ENCODE measurements at regions not wholly inside any gene's neighbourhood (a gene's known extent, or its start where the extent isn't known, plus 50 kb on each side); places are given as distances from the start of the nearest gene placed in this dataset.

DNA sequence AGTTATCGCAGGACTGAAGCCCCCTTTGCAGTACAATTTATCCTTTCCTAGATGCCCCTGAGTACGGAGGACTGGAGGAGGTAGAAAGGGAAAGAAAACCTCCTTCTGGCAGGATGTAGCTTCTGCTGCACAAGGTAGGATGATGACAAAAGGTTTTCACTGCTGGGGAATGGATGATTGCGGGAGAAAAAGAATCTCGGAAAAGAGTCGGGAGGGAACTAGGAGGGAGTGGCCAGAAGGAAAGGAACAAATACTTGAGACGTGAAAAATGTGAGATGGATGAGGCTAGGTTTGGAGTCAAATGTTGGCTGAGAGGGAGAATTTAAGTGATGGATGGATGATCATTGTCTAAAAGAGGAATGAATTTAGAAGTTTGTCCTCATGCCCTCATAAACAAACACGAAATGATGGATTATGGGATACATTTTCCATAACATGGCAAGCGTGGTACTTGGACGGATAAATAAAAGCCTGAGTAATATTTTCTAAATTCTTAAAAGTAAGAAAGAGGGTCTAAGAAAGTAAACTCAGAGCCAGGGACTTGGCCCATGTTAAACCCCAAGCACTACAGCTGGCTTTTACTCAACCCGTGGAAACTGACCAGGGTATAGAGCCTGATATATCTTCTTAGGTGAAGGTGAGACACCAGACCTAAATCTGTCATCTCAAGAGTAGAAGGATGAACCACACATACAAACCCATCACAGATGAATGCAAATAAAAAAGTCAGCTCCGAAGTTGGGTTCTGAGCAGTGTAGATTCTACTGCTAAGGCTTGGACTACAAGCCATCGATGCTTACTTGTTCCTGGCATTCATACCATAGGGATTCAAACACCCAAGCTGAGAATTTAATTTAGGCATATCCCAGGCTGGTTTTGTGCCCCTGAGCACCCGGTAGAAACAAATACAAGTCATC, 72.4 kb downstream of the HFE start:
- Histone ChIP-seq H3K9me3 (ENCODE audit: low read length) (no peaks in the 10 kb centered on the region), H3K4me2 (ENCODE audit: low read length) (peak overlapping the region; percentile 84), H3K79me2 (replicated peaks; ENCODE audit: insufficient read depth, low read length) (peaks cover 60% of the 10 kb centered on the region), H3F3A (ENCODE audit: insufficient read depth, low read length, poor library complexity, severe bottlenecking) (peaks cover 6% of the 10 kb centered on the region), H3K36me3 (ENCODE audit: insufficient read depth, low read length) (no peaks in the 10 kb centered on the region), H3K4me3 (ENCODE audit: low read length) (peak overlapping the region; percentile 74), H3K27ac (ENCODE audit: low read length) (peak overlapping the region; percentile 88), H3K9me2 (ENCODE audit: insufficient read depth, low read length) (no peaks in the 10 kb centered on the region), H3K27me3 (ENCODE audit: insufficient read depth, low read depth, low read length) (no peaks in the 10 kb centered on the region), H4K20me1 (ENCODE audit: insufficient read depth) (peaks cover 31% of the 10 kb centered on the region), H2AFZ (ENCODE audit: low read depth, low read length) (no peak overlapping the region), H3K9ac (ENCODE audit: low read length) (peak overlapping the region; percentile 80)
- TF ChIP-seq POLR2AphosphoS5 (IDR thresholded peaks at IDR 0.05) (no peak), MXI1 (conservative IDR thresholded peaks at IDR 0.05; ENCODE audit: poor library complexity, severe bottlenecking) (peak; percentile 27)
- TF ChIP-seq, protein P1, sequence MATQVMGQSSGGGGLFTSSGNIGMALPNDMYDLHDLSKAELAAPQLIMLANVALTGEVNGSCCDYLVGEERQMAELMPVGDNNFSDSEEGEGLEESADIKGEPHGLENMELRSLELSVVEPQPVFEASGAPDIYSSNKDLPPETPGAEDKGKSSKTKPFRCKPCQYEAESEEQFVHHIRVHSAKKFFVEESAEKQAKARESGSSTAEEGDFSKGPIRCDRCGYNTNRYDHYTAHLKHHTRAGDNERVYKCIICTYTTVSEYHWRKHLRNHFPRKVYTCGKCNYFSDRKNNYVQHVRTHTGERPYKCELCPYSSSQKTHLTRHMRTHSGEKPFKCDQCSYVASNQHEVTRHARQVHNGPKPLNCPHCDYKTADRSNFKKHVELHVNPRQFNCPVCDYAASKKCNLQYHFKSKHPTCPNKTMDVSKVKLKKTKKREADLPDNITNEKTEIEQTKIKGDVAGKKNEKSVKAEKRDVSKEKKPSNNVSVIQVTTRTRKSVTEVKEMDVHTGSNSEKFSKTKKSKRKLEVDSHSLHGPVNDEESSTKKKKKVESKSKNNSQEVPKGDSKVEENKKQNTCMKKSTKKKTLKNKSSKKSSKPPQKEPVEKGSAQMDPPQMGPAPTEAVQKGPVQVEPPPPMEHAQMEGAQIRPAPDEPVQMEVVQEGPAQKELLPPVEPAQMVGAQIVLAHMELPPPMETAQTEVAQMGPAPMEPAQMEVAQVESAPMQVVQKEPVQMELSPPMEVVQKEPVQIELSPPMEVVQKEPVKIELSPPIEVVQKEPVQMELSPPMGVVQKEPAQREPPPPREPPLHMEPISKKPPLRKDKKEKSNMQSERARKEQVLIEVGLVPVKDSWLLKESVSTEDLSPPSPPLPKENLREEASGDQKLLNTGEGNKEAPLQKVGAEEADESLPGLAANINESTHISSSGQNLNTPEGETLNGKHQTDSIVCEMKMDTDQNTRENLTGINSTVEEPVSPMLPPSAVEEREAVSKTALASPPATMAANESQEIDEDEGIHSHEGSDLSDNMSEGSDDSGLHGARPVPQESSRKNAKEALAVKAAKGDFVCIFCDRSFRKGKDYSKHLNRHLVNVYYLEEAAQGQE (IDR thresholded peaks at IDR 0.05; ENCODE audit: borderline replicate concordance): peak; percentile 54

DNA sequence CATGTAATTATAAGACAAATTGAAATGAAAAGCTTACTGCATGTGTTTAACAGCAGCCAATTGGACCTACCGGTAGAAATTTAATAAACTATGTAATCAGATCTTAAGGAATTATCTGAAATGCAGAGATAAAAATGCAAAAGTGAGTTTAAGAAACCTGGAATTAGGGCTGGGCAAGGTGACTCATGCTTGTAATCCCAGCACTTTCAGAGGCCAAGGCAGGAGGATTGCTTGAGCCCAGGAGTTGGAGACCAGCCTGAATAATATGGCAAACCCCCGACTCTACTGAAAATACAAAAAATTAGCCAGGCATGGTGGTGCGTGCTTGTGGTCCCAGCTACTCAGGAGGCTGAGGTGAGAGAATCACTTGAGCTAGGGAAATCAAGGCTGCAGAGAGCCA, 74.1 kb downstream of the HFE start:
- Histone ChIP-seq H3K9me2 (ENCODE audit: insufficient read depth, low read length) (no peaks in the 10 kb centered on the region), H3K9ac (ENCODE audit: low read length) (no peak overlapping the region), H3K27me3 (ENCODE audit: insufficient read depth, low read depth, low read length) (no peaks in the 10 kb centered on the region), H4K20me1 (ENCODE audit: insufficient read depth) (peaks cover 29% of the 10 kb centered on the region), H2AFZ (ENCODE audit: low read depth, low read length) (no peak overlapping the region), H3K79me2 (replicated peaks; ENCODE audit: insufficient read depth, low read length) (peaks cover 65% of the 10 kb centered on the region), H3K4me3 (ENCODE audit: low read length) (peak overlapping the region; percentile 74), H3K9me3 (ENCODE audit: low read length) (no peaks in the 10 kb centered on the region), H3K4me2 (ENCODE audit: low read length) (peak overlapping the region; percentile 56), H3F3A (ENCODE audit: insufficient read depth, low read length, poor library complexity, severe bottlenecking) (peaks cover 3% of the 10 kb centered on the region), H3K36me3 (ENCODE audit: insufficient read depth, low read length) (no peaks in the 10 kb centered on the region), H3K27ac (ENCODE audit: low read length) (no peak overlapping the region)
- TF ChIP-seq TAF1 (IDR thresholded peaks at IDR 0.05; ENCODE audit: low read depth) (no peak), POLR2AphosphoS5 (IDR thresholded peaks at IDR 0.05) (no peak), SMC3 (conservative IDR thresholded peaks at IDR 0.05; ENCODE audit: poor library complexity) (no peak), RAD21 (conservative IDR thresholded peaks at IDR 0.05) (no peak), EP300 (conservative IDR thresholded peaks at IDR 0.05; ENCODE audit: poor library complexity, severe bottlenecking) (no peak), MXI1 (conservative IDR thresholded peaks at IDR 0.05; ENCODE audit: poor library complexity, severe bottlenecking) (no peak), EZH2 (IDR thresholded peaks at IDR 0.05; ENCODE audit: borderline replicate concordance, insufficient read depth, low read length, poor library complexity, severe bottlenecking) (no peak)
- TF ChIP-seq, protein P2, sequence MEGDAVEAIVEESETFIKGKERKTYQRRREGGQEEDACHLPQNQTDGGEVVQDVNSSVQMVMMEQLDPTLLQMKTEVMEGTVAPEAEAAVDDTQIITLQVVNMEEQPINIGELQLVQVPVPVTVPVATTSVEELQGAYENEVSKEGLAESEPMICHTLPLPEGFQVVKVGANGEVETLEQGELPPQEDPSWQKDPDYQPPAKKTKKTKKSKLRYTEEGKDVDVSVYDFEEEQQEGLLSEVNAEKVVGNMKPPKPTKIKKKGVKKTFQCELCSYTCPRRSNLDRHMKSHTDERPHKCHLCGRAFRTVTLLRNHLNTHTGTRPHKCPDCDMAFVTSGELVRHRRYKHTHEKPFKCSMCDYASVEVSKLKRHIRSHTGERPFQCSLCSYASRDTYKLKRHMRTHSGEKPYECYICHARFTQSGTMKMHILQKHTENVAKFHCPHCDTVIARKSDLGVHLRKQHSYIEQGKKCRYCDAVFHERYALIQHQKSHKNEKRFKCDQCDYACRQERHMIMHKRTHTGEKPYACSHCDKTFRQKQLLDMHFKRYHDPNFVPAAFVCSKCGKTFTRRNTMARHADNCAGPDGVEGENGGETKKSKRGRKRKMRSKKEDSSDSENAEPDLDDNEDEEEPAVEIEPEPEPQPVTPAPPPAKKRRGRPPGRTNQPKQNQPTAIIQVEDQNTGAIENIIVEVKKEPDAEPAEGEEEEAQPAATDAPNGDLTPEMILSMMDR (IDR thresholded peaks at IDR 0.05; ENCODE audit: poor library complexity, severe bottlenecking): no peak
- TF ChIP-seq, protein P1 (IDR thresholded peaks at IDR 0.05; ENCODE audit: borderline replicate concordance): no peak
